ENCODE measurements at regions not wholly inside any gene's neighbourhood (a gene's known extent, or its start where the extent isn't known, plus 50 kb on each side); places are given as distances from the start of the nearest gene placed in this dataset.

DNA sequence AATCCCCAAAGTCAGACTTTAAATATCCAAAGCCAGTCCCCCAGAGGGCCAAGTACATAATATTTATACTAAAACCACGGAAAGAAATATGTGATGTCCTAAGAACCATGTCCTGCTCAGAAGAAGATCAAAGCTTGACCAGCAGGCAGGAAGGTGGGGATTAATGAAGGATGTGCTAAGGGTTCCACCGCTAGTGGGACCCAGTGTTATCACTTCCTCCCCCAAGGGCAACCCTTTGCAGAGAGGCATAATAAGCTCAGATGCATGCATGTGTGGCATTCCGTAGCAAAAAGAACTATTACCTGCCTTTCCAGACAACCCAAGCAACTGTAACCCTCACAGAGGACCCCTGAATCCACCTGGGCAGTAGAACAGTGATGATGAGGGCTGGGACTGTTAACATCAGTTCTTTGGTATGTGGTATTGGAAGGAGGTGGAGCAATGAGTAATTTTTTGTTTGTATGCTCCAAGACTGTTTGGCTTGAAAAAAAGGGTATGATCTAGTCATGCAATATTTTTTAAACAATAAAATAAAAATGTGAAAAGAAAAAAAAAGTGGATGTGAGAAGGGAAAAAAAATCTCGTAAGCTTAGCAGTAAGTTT, 71.7 kb upstream of the ETV6 start:
- Histone ChIP-seq H2BK5ac (ENCODE audit: insufficient read length, low read length) (no peak overlapping the region), H2AFZ (ENCODE audit: low read length) (no peak overlapping the region), H3K4me1 (ENCODE audit: insufficient read depth, low read length) (no peaks in the 10 kb centered on the region), H3K18ac (ENCODE audit: insufficient read length, low read depth, low read length) (no peak overlapping the region), H2BK15ac (ENCODE audit: low read depth, low read length) (no peak overlapping the region), H3K56ac (ENCODE audit: insufficient read length, low read depth, low read length) (no peak overlapping the region), H3K23ac (ENCODE audit: insufficient read length, low read depth, low read length) (no peak overlapping the region), H3K27me3 (ENCODE audit: insufficient read depth, low read length) (no peaks in the 10 kb centered on the region), H3K79me2 (ENCODE audit: insufficient read depth, low read length) (no peaks in the 10 kb centered on the region), H2BK12ac (ENCODE audit: insufficient read length, low read depth, low read length) (no peak overlapping the region), H3K4me2 (ENCODE audit: insufficient read depth, insufficient read length, low read length) (no peak overlapping the region), H3K4ac (ENCODE audit: low read depth, low read length) (no peak overlapping the region), H3K79me1 (ENCODE audit: insufficient read depth, low read depth, low read length, poor library complexity, severe bottlenecking) (no peaks in the 10 kb centered on the region), H3K9me3 (ENCODE audit: control insufficient read depth, low read depth, low read length) (no peaks in the 10 kb centered on the region), H4K91ac (ENCODE audit: insufficient read length, low read depth, low read length) (no peak overlapping the region), H3K9ac (ENCODE audit: extremely low read depth, insufficient read length, low read length) (no peak overlapping the region), H4K8ac (replicated peaks; ENCODE audit: insufficient read length, low read depth, low read length) (no peak overlapping the region), H4K5ac (ENCODE audit: insufficient read length, low read depth, low read length) (no peak overlapping the region), H3K23me2 (ENCODE audit: insufficient read length, low read depth, low read length, poor library complexity, severe bottlenecking) (no peaks in the 10 kb centered on the region), H2AK5ac (ENCODE audit: insufficient read length, low read length) (no peak overlapping the region), H3K14ac (ENCODE audit: insufficient read depth, low read length) (no peak overlapping the region), H2BK120ac (ENCODE audit: low read depth, low read length, poor library complexity, severe bottlenecking) (no peak overlapping the region), H2BK20ac (ENCODE audit: low read depth, low read length, poor library complexity, severe bottlenecking) (no peak overlapping the region), H3T11ph (ENCODE audit: low read length) (no peak overlapping the region), H3K27ac (ENCODE audit: insufficient read length, low read depth, low read length) (no peak overlapping the region), H4K20me1 (ENCODE audit: control insufficient read depth, insufficient read depth, insufficient read length) (no peaks in the 10 kb centered on the region)
- no peak for DNase-seq
- WGBS (ENCODE audit: extremely low coverage, insufficient read length, low lambda C conversion rate), result 100% methylated on average over 1 of the region's 4 CpGs
- H3K36me3 Mint-ChIP-seq (ENCODE audit: insufficient read depth in 1 of 3, low read depth in 3 of 3), result peaks cover 0 to 7% (median 6%) of the 10 kb centered on the region in 3 experiments; a peak in 4 of 7 replicates
- peaks cover 2% of the 10 kb centered on the region; the same call in 1 of the 2 replicates for H3K27me3 Mint-ChIP-seq (ENCODE audit: low read depth)
- TF ChIP-seq, protein P1, sequence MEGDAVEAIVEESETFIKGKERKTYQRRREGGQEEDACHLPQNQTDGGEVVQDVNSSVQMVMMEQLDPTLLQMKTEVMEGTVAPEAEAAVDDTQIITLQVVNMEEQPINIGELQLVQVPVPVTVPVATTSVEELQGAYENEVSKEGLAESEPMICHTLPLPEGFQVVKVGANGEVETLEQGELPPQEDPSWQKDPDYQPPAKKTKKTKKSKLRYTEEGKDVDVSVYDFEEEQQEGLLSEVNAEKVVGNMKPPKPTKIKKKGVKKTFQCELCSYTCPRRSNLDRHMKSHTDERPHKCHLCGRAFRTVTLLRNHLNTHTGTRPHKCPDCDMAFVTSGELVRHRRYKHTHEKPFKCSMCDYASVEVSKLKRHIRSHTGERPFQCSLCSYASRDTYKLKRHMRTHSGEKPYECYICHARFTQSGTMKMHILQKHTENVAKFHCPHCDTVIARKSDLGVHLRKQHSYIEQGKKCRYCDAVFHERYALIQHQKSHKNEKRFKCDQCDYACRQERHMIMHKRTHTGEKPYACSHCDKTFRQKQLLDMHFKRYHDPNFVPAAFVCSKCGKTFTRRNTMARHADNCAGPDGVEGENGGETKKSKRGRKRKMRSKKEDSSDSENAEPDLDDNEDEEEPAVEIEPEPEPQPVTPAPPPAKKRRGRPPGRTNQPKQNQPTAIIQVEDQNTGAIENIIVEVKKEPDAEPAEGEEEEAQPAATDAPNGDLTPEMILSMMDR (conservative IDR thresholded peaks at IDR 0.05), result no peak
- H3K27ac Mint-ChIP-seq, result no peak overlapping the region
- peaks cover 7% of the 10 kb centered on the region in 2 experiments for H3K9me3 Mint-ChIP-seq
- H3K4me1 Mint-ChIP-seq, result peaks cover 7 to 8% of the 10 kb centered on the region in 2 experiments
- H3K4me3 Mint-ChIP-seq, result no peak overlapping the region
